IMR-90 (cell line): ENCODE measurements at regions not wholly inside any gene's neighbourhood (a gene's known extent, or its start where the extent isn't known, plus 50 kb on each side); places are given as distances from the start of the nearest gene placed in this dataset.

Experiments
- ATAC-seq: fragments of 200-7000 bp; cut with Tn5 transposase; 2 replicates; pipeline ENCODE4 v1.9.1; 2020; ENCODE audit warnings: low read depth, mild to moderate bottlenecking, moderate library complexity
- BruUV-seq: library from RNA; stranded (reverse); fragments of 400-500 nt; replicated peaks from 2 replicates; lab custom pipeline; 2021; lab: Mats Ljungman, UMichigan
- CTCF ChIA-PET: fragments of 300-600 bp; formaldehyde crosslinking; extraction: SDS; loops from one replicate; lab custom pipeline; 2021; ENCODE audit warnings: antibody characterized with exemption; lab: Yijun Ruan, JAX
- POLR2A ChIA-PET: fragments of 300-600 bp; sonication (Branson Sonifier 250); formaldehyde crosslinking; loops from one replicate; lab custom pipeline; 2022; ENCODE audit warnings: antibody characterized with exemption; ENCODE audit not compliant: unreplicated experiment; lab: Charles Lee
- DNase-seq: peaks from one replicate; pipeline ENCODE4 v3.0.0; 2013
- H2AFZ ChIP-seq: replicated peaks from 2 replicates; pipeline ENCODE3; 2013; ENCODE audit warnings: low read length, mild to moderate bottlenecking; ENCODE audit not compliant: poor library complexity
- H2AK5ac ChIP-seq: 2 replicates; pipeline ENCODE4 v1.6.1; 2013; ENCODE audit warnings: low read depth, low read length, inconsistent platforms
- H2AK9ac ChIP-seq: replicated peaks from 2 replicates; pipeline ENCODE3; 2013; ENCODE audit warnings: mild to moderate bottlenecking, low read depth, low read length, moderate library complexity; ENCODE audit not compliant: poor library complexity
- H2BK120ac ChIP-seq: 2 replicates; pipeline ENCODE4 v1.6.1; 2013; ENCODE audit warnings: low read depth, low read length, inconsistent platforms
- H2BK15ac ChIP-seq: 3 replicates; pipeline ENCODE4 v1.6.1; 2013; ENCODE audit warnings: low read depth, low read length, inconsistent platforms
- H2BK20ac ChIP-seq: 2 replicates; pipeline ENCODE4 v1.6.1; 2013; ENCODE audit warnings: low read depth, mild to moderate bottlenecking, inconsistent platforms, low read length, moderate library complexity
- H2BK5ac ChIP-seq: 2 replicates; pipeline ENCODE4 v1.6.1; 2013; ENCODE audit warnings: mild to moderate bottlenecking, low read depth, low read length, inconsistent platforms; ENCODE audit not compliant: poor library complexity, severe bottlenecking
- H3K14ac ChIP-seq: replicated peaks from 2 replicates; pipeline ENCODE4 v1.6.1; 2013; ENCODE audit warnings: low read depth, low read length, inconsistent platforms
- H3K18ac ChIP-seq: 2 replicates; pipeline ENCODE4 v1.6.1; 2013; ENCODE audit warnings: low read depth, low read length, control low read depth
- H3K23ac ChIP-seq: 2 replicates; pipeline ENCODE4 v1.6.1; 2013; ENCODE audit warnings: low read depth, low read length, inconsistent platforms
- H3K27ac ChIP-seq: 2 replicates; pipeline ENCODE4 v1.5.1; 2013; ENCODE audit warnings: mild to moderate bottlenecking, control low read depth, low read length; ENCODE audit not compliant: insufficient read depth
- H3K27me3 ChIP-seq: 2 replicates; pipeline ENCODE4 v1.6.1; 2013; ENCODE audit warnings: low read length; ENCODE audit not compliant: control insufficient read depth, insufficient read depth
- H3K36me3 ChIP-seq: 2 replicates; pipeline ENCODE4 v1.6.1; 2013; ENCODE audit warnings: low read length, mixed read lengths; ENCODE audit not compliant: control insufficient read depth, insufficient read depth
- H3K4ac ChIP-seq: 2 replicates; pipeline ENCODE4 v1.6.1; 2013; ENCODE audit warnings: low read depth, low read length, inconsistent platforms
- H3K4me1 ChIP-seq: 2 replicates; pipeline ENCODE4 v1.6.1; 2013; ENCODE audit warnings: low read length, mixed read lengths; ENCODE audit not compliant: control insufficient read depth, insufficient read depth
- H3K4me2 ChIP-seq: 2 replicates; pipeline ENCODE4 v1.6.1; 2013; ENCODE audit warnings: low read depth, mild to moderate bottlenecking, control low read depth, low read length, moderate library complexity
- H3K4me3 ChIP-seq: 2 replicates; pipeline ENCODE4 v1.5.1; 2013; ENCODE audit warnings: low read depth, mild to moderate bottlenecking, control low read depth, low read length, moderate library complexity; ENCODE audit not compliant: insufficient read depth
- H3K56ac ChIP-seq: 2 replicates; pipeline ENCODE4 v1.6.1; 2013; ENCODE audit warnings: low read length, inconsistent platforms; ENCODE audit not compliant: insufficient read depth; ENCODE audit errors: extremely low read depth
- H3K79me1 ChIP-seq, 2 experiments: 2 replicates each; pipeline ENCODE4 v1.6.1; 2013; ENCODE audit warnings: low read length in 2 of 2, inconsistent platforms in 1 of 2, low read depth in 1 of 2
- H3K9ac ChIP-seq: 2 replicates; pipeline ENCODE4 v1.6.1; 2013; ENCODE audit warnings: low read depth, low read length, control low read depth
- H3K9me1 ChIP-seq: 2 replicates; pipeline ENCODE4 v1.6.1; 2013; ENCODE audit warnings: low read length, inconsistent platforms; ENCODE audit not compliant: insufficient read depth
- H3K9me3 ChIP-seq: 2 replicates; pipeline ENCODE4 v1.6.1; 2013; ENCODE audit warnings: low read length; ENCODE audit not compliant: control insufficient read depth, insufficient read depth
- H4K20me1 ChIP-seq: 2 replicates; pipeline ENCODE4 v1.6.1; 2013; ENCODE audit warnings: low read length, inconsistent platforms; ENCODE audit not compliant: insufficient read depth
- H4K5ac ChIP-seq: 2 replicates; pipeline ENCODE4 v1.6.1; 2013; ENCODE audit warnings: mild to moderate bottlenecking, low read depth, low read length, control low read depth
- H4K8ac ChIP-seq, 2 experiments: 2 replicates each; pipeline ENCODE4 v1.6.1; 2013; ENCODE audit warnings: low read depth in 2 of 2, low read length in 2 of 2, control low read depth in 1 of 2, inconsistent platforms in 1 of 2
- H4K91ac ChIP-seq: 2 replicates; pipeline ENCODE4 v1.6.1; 2013; ENCODE audit warnings: low read depth, low read length, inconsistent platforms; ENCODE audit not compliant: insufficient read depth
- BHLHE40 ChIP-seq: fragments of 150-350 bp; IDR thresholded peaks from 2 replicates; pipeline ENCODE4 v1.6.1; 2016; ENCODE audit warnings: mild to moderate bottlenecking, low read depth, low read length
- CEBPB ChIP-seq: IDR thresholded peaks from 2 replicates; pipeline ENCODE4 v1.6.1; 2012; ENCODE audit warnings: low read depth, low read length, improper control_type of control experiment
- CHD1 ChIP-seq: IDR thresholded peaks from 2 replicates; pipeline ENCODE4 v1.6.1; 2012; ENCODE audit warnings: low read depth, low read length, improper control_type of control experiment
- FOS ChIP-seq: fragments of 150-350 bp; IDR thresholded peaks from 2 replicates; pipeline ENCODE4 v1.6.1; 2016; ENCODE audit warnings: low read depth, low read length
- MAFK ChIP-seq: IDR thresholded peaks from 2 replicates; pipeline ENCODE4 v1.6.1; 2012; ENCODE audit warnings: low read depth, low read length, improper control_type of control experiment
- MAZ ChIP-seq: IDR thresholded peaks from 2 replicates; pipeline ENCODE4 v1.6.1; 2012; ENCODE audit warnings: low read depth, mild to moderate bottlenecking, low read length, improper control_type of control experiment, moderate library complexity, borderline replicate concordance
- MXI1 ChIP-seq: IDR thresholded peaks from 2 replicates; pipeline ENCODE4 v1.6.1; 2012; ENCODE audit warnings: low read depth, mild to moderate bottlenecking, low read length, moderate library complexity, borderline replicate concordance
- NFE2L2 ChIP-seq: fragments of 150-350 bp; IDR thresholded peaks from 2 replicates; pipeline ENCODE4 v1.6.1; 2016; ENCODE audit warnings: low read depth, mild to moderate bottlenecking, low read length
- POLR2A ChIP-seq: IDR thresholded peaks from 2 replicates; pipeline ENCODE4 v1.6.1; 2012; ENCODE audit warnings: mild to moderate bottlenecking, low read depth, low read length
- RAD21 ChIP-seq: IDR thresholded peaks from 2 replicates; pipeline ENCODE4 v1.6.1; 2012; ENCODE audit warnings: low read length, improper control_type of control experiment
- RCOR1 ChIP-seq: IDR thresholded peaks from 2 replicates; pipeline ENCODE4 v1.6.1; 2012; ENCODE audit warnings: mild to moderate bottlenecking, low read length, improper control_type of control experiment; ENCODE audit not compliant: insufficient replicate concordance
- RFX5 ChIP-seq: IDR thresholded peaks from 2 replicates; pipeline ENCODE4 v1.8.0; 2012; ENCODE audit warnings: low read depth, mild to moderate bottlenecking, low read length, moderate library complexity
- SMC3 ChIP-seq: fragments of 150-350 bp; IDR thresholded peaks from 2 replicates; pipeline ENCODE4 v1.6.1; 2016; ENCODE audit warnings: low read depth, mild to moderate bottlenecking, antibody characterized with exemption, low read length, moderate library complexity
- WGBS, 2 experiments: methylation state at CpG; one replicate each; pipeline versions ENCODE4 v1.1.5 to v1.1.7; 2013; ENCODE audit warnings: missing lambda C conversion rate in 2 of 2; ENCODE audit not compliant: insufficient read length in 1 of 2; ENCODE audit errors: extremely low coverage in 2 of 2; 5-methylcytosine and 5-hydroxymethylcytosine counted together
- dilution Hi-C: fragments of 300-500 bp; cut with HindIII; formaldehyde crosslinking; loops from one replicate; pipeline ENCODE4 v1.14.3; 2018; ENCODE audit warnings: low sequenced_read_pairs; ENCODE audit not compliant: unreplicated experiment
- in situ Hi-C: fragments of 300-500 bp; cut with MboI; formaldehyde crosslinking; loops from 3 replicates; pipeline ENCODE4 v1.14.3; 2019; ENCODE audit warnings: low sequenced_read_pairs, inconsistent platforms, mixed read lengths
- intact Hi-C: fragments of 100-400 bp; cut with micrococcal nuclease; formaldehyde crosslinking; loops from 2 replicates; pipeline ENCODE4 v1.10.0; 2022
- TF ChIP-seq, protein P1 (sequence below): fragments of 150-350 bp; IDR thresholded peaks from 2 replicates; pipeline ENCODE4 v1.6.1; 2017; ENCODE audit warnings: mild to moderate bottlenecking, antibody characterized with exemption, low read length, low read depth
- TF ChIP-seq, protein P2 (sequence below): fragments of 150-350 bp; IDR thresholded peaks from 2 replicates; pipeline ENCODE4 v1.6.1; 2016; ENCODE audit warnings: low read depth, mild to moderate bottlenecking, low read length, moderate library complexity, borderline replicate concordance
- TF ChIP-seq, protein P3 (sequence below): conservative IDR thresholded peaks from 2 replicates; pipeline ENCODE4 v1.5.1; 2012; ENCODE audit warnings: mild to moderate bottlenecking, low read depth, low read length, improper control_type of control experiment

DNA sequence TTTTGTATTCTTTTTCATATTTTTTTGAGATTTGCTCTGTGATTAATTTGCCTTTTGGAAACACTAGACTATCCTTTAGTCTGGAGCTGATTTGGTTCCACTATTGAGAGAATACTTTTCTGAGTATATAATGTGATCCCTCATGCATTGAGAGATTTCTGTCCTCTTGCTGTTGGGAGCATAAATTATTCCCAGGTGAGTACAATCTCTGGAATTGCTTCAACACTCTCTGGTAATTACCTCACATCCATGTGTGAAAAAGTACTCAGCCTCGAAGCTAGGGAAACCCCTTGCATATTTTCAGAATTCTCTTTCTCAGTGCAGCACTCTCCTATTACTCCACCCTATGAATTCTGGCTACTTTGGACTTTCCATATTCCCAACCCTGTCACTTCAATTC lies 550.0 kb downstream of the RAPGEF2 start:
- Histone ChIP-seq H2BK5ac (no peak overlapping the region), H2AK5ac (no peak overlapping the region), H3K4ac (no peak overlapping the region), H4K5ac (no peak overlapping the region), H2BK20ac (no peak overlapping the region), H3K4me1 (no peaks in the 10 kb centered on the region), H3K27ac (no peak overlapping the region), H3K36me3 (no peaks in the 10 kb centered on the region), H4K91ac (no peak overlapping the region), H3K56ac (no peak overlapping the region), H3K9me1 (no peaks in the 10 kb centered on the region), H2BK15ac (no peak overlapping the region), H3K27me3 (no peaks in the 10 kb centered on the region), H4K20me1 (no peaks in the 10 kb centered on the region), H3K4me2 (no peak overlapping the region), H3K23ac (no peak overlapping the region), H3K9me3 (peaks cover 6% of the 10 kb centered on the region), H2BK120ac (no peak overlapping the region), H3K4me3 (no peak overlapping the region), H2AFZ (no peak overlapping the region), H3K18ac (no peak overlapping the region), H4K8ac (no peak overlapping the region), H3K14ac (no peak overlapping the region), H3K79me1 (no peaks in the 10 kb centered on the region), H3K9ac (no peak overlapping the region), H2AK9ac (no peak overlapping the region)
- in situ Hi-C loops, result no loop called here
- no peak for TF ChIP-seq CEBPB
- no peak for TF ChIP-seq SMC3
- TF ChIP-seq, protein P1, sequence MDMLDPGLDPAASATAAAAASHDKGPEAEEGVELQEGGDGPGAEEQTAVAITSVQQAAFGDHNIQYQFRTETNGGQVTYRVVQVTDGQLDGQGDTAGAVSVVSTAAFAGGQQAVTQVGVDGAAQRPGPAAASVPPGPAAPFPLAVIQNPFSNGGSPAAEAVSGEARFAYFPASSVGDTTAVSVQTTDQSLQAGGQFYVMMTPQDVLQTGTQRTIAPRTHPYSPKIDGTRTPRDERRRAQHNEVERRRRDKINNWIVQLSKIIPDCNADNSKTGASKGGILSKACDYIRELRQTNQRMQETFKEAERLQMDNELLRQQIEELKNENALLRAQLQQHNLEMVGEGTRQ, result no peak
- no peak for TF ChIP-seq MXI1
- TF ChIP-seq, protein P2, sequence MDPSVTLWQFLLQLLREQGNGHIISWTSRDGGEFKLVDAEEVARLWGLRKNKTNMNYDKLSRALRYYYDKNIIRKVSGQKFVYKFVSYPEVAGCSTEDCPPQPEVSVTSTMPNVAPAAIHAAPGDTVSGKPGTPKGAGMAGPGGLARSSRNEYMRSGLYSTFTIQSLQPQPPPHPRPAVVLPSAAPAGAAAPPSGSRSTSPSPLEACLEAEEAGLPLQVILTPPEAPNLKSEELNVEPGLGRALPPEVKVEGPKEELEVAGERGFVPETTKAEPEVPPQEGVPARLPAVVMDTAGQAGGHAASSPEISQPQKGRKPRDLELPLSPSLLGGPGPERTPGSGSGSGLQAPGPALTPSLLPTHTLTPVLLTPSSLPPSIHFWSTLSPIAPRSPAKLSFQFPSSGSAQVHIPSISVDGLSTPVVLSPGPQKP, result no peak
- TF ChIP-seq BHLHE40, result no peak
- no peak for TF ChIP-seq RFX5
- TF ChIP-seq RAD21, result no peak
- TF ChIP-seq MAZ, result no peak
- no peak for TF ChIP-seq NFE2L2
- no peak for TF ChIP-seq RCOR1
- no peak for TF ChIP-seq MAFK
- no peak for TF ChIP-seq CHD1
- TF ChIP-seq, protein P3, sequence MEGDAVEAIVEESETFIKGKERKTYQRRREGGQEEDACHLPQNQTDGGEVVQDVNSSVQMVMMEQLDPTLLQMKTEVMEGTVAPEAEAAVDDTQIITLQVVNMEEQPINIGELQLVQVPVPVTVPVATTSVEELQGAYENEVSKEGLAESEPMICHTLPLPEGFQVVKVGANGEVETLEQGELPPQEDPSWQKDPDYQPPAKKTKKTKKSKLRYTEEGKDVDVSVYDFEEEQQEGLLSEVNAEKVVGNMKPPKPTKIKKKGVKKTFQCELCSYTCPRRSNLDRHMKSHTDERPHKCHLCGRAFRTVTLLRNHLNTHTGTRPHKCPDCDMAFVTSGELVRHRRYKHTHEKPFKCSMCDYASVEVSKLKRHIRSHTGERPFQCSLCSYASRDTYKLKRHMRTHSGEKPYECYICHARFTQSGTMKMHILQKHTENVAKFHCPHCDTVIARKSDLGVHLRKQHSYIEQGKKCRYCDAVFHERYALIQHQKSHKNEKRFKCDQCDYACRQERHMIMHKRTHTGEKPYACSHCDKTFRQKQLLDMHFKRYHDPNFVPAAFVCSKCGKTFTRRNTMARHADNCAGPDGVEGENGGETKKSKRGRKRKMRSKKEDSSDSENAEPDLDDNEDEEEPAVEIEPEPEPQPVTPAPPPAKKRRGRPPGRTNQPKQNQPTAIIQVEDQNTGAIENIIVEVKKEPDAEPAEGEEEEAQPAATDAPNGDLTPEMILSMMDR, result no peak
- no peak for TF ChIP-seq POLR2A
- TF ChIP-seq FOS, result no peak
- ChIA-PET CTCF (interaction anchor here (0.6 kb wide), 1 partner anchor 17 kb away, joined by 3 read pairs; no protein-coding TSS in a partner anchor), POLR2A (no interaction called here)
- dilution Hi-C loops, result no loop called here
- intact Hi-C loops, result no loop called here
- WGBS, 2 experiments, result no CpG with 5 or more reads among the region's 1 CpG
- ATAC-seq (no peak), DNase-seq (no peak)
- BruUV-seq, result no TSS peak
